Stimulated activated memory B cell treated with anti-CD40 and anti-IgM and Interleukin-4, amounts not matched to agents 10 μg/mL and 1 μg/mL and 100 μg/mL, for 72 hours (primary cell): ENCODE measurements at regions not wholly inside any gene's neighbourhood (a gene's known extent, or its start where the extent isn't known, plus 50 kb on each side); places are given as distances from the start of the nearest gene placed in this dataset.

Source experiments
- ATAC-seq: fragments of 150-1000 bp; cut with Tn5 transposase; 2 replicates; pipeline ENCODE4 v1.10.0; 2021
- H3K27ac Mint-ChIP-seq: one replicate; pipeline ENCODE4 v1.8.0; 2022; ENCODE audit warnings: mild to moderate bottlenecking, mixed read lengths
- H3K27me3 Mint-ChIP-seq: one replicate; pipeline ENCODE4 v1.8.0; 2022; ENCODE audit warnings: mixed read lengths
- H3K36me3 Mint-ChIP-seq: one replicate; pipeline ENCODE4 v1.8.0; 2022; ENCODE audit warnings: mixed read lengths
- H3K4me1 Mint-ChIP-seq: one replicate; pipeline ENCODE4 v1.8.0; 2022; ENCODE audit warnings: mixed read lengths
- H3K4me3 Mint-ChIP-seq: one replicate; pipeline ENCODE4 v1.8.0; 2022; ENCODE audit warnings: mild to moderate bottlenecking, moderate library complexity, mixed read lengths
- H3K9me3 Mint-ChIP-seq: one replicate; pipeline ENCODE4 v1.8.0; 2022; ENCODE audit warnings: mixed read lengths

DNA sequence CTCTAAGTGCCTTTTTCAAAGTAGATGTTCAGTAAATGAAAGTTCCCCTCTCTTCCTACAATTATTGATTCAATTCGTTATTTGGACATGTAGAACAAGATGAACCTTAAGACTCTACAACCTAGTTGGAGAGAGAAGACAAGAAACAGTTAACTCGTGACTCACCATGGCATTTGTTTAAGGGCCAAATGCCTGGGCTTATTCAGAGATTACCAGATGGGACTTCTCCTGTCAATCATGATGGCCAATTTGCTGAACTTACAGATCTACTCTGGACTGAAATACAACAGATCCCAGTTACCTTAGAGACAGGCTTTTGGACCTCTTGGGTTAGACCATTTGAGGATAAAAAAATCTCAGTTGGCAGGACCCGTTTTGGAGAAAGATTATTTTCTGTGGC, 93.5 kb downstream of the C1orf94 start:
- Mint-ChIP-seq H3K27me3 (peaks cover 27% of the 10 kb centered on the region), H3K4me1 (no peaks in the 10 kb centered on the region), H3K36me3 (no peaks in the 10 kb centered on the region), H3K9me3 (peaks cover 2% of the 10 kb centered on the region), H3K27ac (no peak overlapping the region), H3K4me3 (no peak overlapping the region)
- no peak for ATAC-seq

DNA sequence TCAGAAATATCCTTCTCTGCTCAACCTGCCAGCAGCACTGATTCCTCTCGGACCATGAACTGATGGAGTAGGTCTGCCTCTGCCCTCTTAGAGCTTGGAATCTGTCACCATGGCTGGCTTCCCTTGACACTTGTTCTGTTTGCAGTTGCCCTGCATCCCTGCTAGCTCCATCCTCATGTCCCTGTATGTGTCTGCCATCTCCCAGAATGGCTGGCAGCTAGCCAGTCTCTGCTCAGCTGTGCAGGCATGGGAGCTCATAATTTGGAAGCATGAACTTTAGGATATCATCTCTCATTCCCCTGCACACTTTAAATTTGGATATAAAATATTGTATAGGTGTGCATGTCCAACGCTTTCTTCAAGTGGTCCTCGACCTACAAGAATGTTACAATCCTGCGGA, 95.4 kb downstream of the C1orf94 start:
- Mint-ChIP-seq H3K4me1 (no peaks in the 10 kb centered on the region), H3K4me3 (no peak overlapping the region), H3K27me3 (peaks cover 26% of the 10 kb centered on the region), H3K36me3 (no peaks in the 10 kb centered on the region), H3K27ac (no peak overlapping the region), H3K9me3 (peaks cover 2% of the 10 kb centered on the region)
- no peak for ATAC-seq

DNA sequence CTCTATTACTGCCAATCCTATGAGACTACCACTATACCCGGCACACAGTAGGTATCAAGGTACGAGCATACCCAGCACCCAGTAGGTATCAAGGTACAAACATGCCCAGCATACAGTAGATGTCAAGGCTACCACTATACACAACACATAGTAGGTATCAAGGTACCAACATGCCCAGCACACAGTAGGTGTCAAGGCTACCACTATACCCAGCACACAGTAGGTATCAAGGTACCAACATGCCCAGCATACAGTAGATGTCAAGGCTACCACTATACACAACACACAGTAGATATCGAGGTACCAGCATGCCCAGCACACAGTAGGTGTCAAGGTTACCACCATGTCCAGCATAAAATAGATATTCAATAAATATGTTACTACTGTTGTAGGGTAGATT, 98.4 kb downstream of the C1orf94 start:
- Mint-ChIP-seq H3K4me1 (no peaks in the 10 kb centered on the region), H3K27ac (no peak overlapping the region), H3K4me3 (no peak overlapping the region), H3K27me3 (peaks cover 10% of the 10 kb centered on the region), H3K9me3 (no peaks in the 10 kb centered on the region), H3K36me3 (no peaks in the 10 kb centered on the region)
- no peak for ATAC-seq

DNA sequence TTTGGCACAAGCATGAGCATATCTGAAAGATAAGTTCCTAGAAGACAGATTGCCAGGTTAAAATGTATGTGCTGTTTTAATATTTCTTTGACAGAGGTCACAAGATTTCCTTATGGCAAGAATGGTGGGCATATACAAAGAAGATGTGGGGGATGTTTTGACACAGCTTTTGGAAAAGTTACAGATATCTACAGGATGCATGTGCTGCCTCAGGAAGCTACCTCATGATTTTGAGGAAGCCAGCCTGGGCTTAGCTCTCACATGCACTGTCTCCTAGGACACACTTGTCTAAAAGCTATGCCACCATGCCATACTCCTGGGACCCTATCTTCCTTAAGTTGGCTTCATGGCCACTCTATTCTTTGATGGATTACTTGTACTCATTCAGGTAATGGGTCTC, 99.9 kb downstream of the C1orf94 start:
- H3K27ac Mint-ChIP-seq: no peak overlapping the region
- no peaks in the 10 kb centered on the region for H3K36me3 Mint-ChIP-seq
- peaks cover 1% of the 10 kb centered on the region for H3K9me3 Mint-ChIP-seq
- no peak for ATAC-seq
- no peak overlapping the region for H3K4me3 Mint-ChIP-seq
- peaks cover 8% of the 10 kb centered on the region for H3K27me3 Mint-ChIP-seq
- no peaks in the 10 kb centered on the region for H3K4me1 Mint-ChIP-seq

DNA sequence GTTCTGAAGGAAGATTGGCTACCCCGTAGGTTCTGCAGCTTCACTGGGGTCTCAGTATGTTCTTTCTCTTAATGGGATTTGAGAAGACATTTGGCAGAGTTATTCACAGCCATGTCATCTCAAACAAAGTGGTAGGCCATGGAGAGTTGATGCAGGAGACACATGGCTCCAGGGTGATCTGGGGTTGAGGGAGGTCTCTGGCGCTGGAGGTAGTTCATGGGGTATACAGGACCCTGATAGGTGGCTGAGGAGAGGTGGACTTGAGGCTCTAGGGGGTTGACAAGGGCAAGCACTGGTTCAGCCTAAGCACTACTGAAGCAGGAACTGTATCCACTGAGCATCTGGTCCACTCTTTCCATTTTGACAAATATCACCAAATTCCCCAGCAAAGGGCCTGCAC, 100.4 kb downstream of the C1orf94 start:
- Mint-ChIP-seq H3K9me3 (peaks cover 3% of the 10 kb centered on the region), H3K27me3 (peaks cover 3% of the 10 kb centered on the region), H3K27ac (no peak overlapping the region), H3K4me3 (no peak overlapping the region), H3K4me1 (no peaks in the 10 kb centered on the region), H3K36me3 (no peaks in the 10 kb centered on the region)
- no peak for ATAC-seq

DNA sequence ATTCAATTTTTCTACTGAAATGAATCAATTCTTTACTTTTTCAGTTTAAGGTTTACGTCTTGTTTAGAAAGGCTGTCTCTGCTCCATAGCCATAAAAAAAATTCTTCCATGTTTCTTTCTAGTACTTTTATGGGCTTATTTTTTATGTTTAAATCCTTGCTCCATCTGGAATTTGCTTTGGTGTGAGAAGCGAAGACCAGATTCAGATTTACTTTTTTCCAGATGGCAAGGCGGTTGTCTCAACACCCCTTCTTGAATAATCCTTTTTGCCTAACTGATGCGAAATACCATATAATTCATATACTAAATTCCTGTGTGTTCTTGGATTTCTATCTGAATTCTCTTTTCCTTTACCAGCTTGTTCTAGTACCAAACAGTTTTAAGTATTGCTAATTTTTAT, 101.5 kb downstream of the C1orf94 start:
- Mint-ChIP-seq H3K27ac (no peak overlapping the region), H3K4me1 (no peaks in the 10 kb centered on the region), H3K36me3 (no peaks in the 10 kb centered on the region), H3K9me3 (peaks cover 6% of the 10 kb centered on the region), H3K27me3 (no peaks in the 10 kb centered on the region), H3K4me3 (no peak overlapping the region)
- no peak for ATAC-seq

DNA sequence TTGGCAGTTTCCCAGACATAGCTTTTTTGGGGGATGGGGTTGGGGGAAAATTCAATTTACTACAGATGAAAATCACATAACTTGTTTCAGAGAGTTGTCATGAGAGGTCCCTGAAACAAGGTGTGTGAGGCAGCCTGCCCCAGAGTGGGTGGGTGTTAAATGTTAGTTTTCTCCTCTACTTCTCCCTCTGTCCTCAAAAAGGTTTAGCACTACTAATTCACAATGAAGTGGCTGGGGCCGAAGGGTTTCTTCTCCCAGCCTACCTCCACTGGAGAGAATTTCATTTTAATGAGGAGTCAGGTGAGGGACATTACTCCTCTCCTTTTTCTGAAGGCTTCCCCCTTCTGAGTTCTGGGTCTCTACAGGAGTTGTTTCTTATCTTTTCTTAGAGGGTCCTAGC, 103.3 kb downstream of the C1orf94 start:
- peaks cover 6% of the 10 kb centered on the region for H3K9me3 Mint-ChIP-seq
- H3K36me3 Mint-ChIP-seq: no peaks in the 10 kb centered on the region
- ATAC-seq: no peak
- H3K27me3 Mint-ChIP-seq: no peaks in the 10 kb centered on the region
- H3K27ac Mint-ChIP-seq: no peak overlapping the region
- no peak overlapping the region for H3K4me3 Mint-ChIP-seq
- no peaks in the 10 kb centered on the region for H3K4me1 Mint-ChIP-seq

DNA sequence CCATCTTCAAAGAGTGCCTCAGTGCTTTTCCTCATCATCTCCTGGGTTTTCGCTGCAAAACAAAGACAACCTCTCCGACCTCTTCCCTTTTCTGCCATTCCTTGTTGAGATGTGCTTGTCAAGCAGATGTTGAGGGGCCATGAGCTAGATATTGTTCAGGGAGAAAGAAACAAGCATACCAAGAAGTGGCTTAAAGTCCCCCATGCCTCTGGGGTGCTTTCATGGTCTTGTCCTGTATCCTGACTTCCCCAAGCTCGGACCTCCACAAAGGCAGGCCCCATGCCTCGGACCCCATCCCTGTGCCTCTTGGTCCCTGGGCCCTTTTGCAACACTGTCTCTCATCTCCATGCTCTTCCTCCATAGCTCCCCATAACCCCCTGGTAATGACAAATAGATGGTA, 103.8 kb downstream of the C1orf94 start:
- no peak overlapping the region for H3K4me3 Mint-ChIP-seq
- no peak for ATAC-seq
- no peak overlapping the region for H3K27ac Mint-ChIP-seq
- no peaks in the 10 kb centered on the region for H3K36me3 Mint-ChIP-seq
- H3K27me3 Mint-ChIP-seq: no peaks in the 10 kb centered on the region
- peaks cover 6% of the 10 kb centered on the region for H3K9me3 Mint-ChIP-seq
- no peaks in the 10 kb centered on the region for H3K4me1 Mint-ChIP-seq

DNA sequence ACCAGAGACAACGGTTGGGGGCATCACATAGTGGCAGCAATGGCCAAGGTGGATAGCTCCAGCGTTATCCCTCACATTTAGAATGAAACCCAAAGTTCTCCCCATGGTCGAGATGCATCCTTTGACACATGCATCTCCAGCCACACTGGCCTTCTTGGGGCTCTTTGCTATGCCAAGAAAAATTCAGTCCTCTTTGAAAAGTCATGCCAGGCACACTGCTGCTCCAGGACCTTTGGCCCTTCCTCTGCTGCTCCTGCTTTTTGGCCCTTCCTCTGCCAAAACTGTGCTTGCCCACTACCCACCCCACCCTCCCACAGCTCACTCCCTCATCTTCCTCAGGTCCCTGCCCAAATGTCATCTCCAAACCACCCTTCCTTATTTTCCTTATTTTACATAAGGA, 106.4 kb downstream of the C1orf94 start:
- H3K27ac Mint-ChIP-seq: no peak overlapping the region
- ATAC-seq: no peak
- H3K9me3 Mint-ChIP-seq: peaks cover 6% of the 10 kb centered on the region
- no peak overlapping the region for H3K4me3 Mint-ChIP-seq
- no peaks in the 10 kb centered on the region for H3K36me3 Mint-ChIP-seq
- no peaks in the 10 kb centered on the region for H3K27me3 Mint-ChIP-seq
- H3K4me1 Mint-ChIP-seq: no peaks in the 10 kb centered on the region

DNA sequence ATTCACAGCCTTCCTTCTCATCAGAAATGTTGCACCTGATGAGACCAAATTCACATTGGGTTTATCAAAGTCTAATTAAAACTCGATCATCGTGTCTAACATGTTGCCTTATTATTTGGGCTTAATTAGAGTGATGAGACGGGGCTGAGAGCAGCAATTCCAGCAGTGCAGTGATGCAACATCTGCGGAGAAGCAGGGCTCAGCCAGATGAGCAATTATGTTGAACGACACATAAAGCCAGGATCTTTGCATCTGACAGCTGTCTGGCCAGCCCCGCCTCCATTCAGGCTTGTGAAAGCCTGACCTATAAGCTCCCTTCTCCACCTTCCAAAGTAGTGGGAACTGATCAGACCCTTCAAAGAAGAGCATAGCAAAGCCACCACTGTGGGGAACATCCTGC, 109.8 kb downstream of the C1orf94 start:
- ATAC-seq: no peak
- Mint-ChIP-seq H3K27me3 (no peaks in the 10 kb centered on the region), H3K36me3 (no peaks in the 10 kb centered on the region), H3K9me3 (peaks cover 6% of the 10 kb centered on the region), H3K4me1 (no peaks in the 10 kb centered on the region), H3K4me3 (no peak overlapping the region), H3K27ac (no peak overlapping the region)

DNA sequence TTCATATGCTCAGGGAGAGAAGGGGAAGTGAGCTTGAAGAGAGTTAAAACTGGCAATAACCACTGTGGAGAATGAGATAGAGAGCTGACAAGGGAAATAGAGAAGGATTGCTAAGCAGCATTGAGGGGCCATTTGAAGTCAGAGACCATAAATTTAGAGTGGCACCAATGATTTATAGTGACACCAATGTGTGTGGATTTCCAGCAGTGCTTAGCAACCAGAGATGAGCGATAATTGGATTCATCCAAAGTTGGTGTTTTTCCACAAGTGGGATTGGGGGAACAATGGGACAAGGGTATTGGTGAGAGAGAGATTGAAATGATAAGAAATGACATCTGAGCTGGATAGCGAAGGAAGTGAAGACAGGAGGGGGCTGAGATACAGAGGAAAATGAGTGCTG, 114.1 kb downstream of the C1orf94 start:
- no peak overlapping the region for H3K4me3 Mint-ChIP-seq
- no peaks in the 10 kb centered on the region for H3K36me3 Mint-ChIP-seq
- H3K9me3 Mint-ChIP-seq: no peaks in the 10 kb centered on the region
- ATAC-seq: no peak
- H3K27me3 Mint-ChIP-seq: no peaks in the 10 kb centered on the region
- no peaks in the 10 kb centered on the region for H3K4me1 Mint-ChIP-seq
- H3K27ac Mint-ChIP-seq: no peak overlapping the region

DNA sequence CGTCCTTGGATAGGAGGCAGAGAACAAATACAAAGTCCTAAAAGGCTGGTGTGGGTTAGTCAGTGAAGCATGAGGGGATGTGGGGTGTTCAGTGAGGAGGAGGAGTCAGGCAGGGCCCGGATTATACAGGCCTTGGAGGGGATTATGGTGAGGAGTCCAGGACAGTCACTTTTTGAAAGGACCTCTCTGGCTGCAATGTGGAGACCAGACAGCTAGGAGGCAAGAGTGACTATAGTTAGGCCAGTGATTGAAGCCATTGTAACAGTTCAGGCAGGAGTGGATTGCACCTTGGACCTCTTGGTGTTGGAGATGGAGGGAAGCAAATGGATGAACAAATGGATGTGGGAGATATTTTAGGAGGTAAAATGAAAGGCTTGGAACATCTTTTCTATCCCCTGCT, 115.8 kb downstream of the C1orf94 start:
- no peaks in the 10 kb centered on the region for H3K36me3 Mint-ChIP-seq
- ATAC-seq: no peak
- no peak overlapping the region for H3K27ac Mint-ChIP-seq
- no peaks in the 10 kb centered on the region for H3K9me3 Mint-ChIP-seq
- H3K27me3 Mint-ChIP-seq: no peaks in the 10 kb centered on the region
- H3K4me1 Mint-ChIP-seq: no peaks in the 10 kb centered on the region
- H3K4me3 Mint-ChIP-seq: no peak overlapping the region

DNA sequence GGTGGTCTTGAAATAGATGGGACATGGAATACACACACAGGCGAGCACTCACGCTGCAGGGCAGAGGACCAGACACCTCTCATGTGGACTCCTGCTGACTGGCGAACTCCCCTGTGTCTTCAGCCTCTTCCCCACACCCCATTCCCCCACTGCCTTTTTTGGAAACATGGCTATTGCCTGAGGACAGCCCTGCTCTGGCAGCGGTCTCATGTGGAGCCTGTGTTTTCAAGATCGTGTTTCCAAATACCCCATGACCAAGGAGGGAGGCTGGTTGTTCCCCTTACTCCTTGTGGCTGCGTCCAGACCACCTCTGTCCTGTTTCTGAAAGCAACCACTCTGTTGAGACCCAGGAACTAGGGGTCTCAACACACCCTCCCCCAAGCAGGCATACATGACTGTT, 119.4 kb downstream of the C1orf94 start:
- no peak for ATAC-seq
- H3K27me3 Mint-ChIP-seq: no peaks in the 10 kb centered on the region
- H3K36me3 Mint-ChIP-seq: no peaks in the 10 kb centered on the region
- no peak overlapping the region for H3K4me3 Mint-ChIP-seq
- no peak overlapping the region for H3K27ac Mint-ChIP-seq
- no peaks in the 10 kb centered on the region for H3K9me3 Mint-ChIP-seq
- H3K4me1 Mint-ChIP-seq: no peaks in the 10 kb centered on the region

DNA sequence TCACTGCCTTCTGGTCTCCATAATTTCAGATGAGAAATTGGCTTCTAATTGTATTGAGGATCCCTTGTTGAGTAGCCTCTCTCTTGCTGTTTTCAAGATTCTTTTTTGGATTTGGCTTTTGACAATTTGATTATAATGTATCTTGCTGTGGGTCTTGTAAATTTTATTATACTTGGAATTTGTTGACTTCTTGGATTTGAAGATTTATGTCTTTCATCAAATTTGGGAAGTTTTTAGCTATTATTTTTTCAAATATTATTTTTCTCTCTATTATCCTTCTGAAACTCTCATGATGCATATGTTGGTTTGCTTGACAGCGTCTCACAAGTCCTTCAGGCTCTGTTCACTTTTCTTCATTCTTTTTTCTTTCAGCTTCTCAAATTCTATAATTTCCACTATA, 126.1 kb downstream of the C1orf94 start:
- H3K4me3 Mint-ChIP-seq: no peak overlapping the region
- no peaks in the 10 kb centered on the region for H3K4me1 Mint-ChIP-seq
- no peaks in the 10 kb centered on the region for H3K36me3 Mint-ChIP-seq
- peaks cover 10% of the 10 kb centered on the region for H3K9me3 Mint-ChIP-seq
- no peak for ATAC-seq
- H3K27ac Mint-ChIP-seq: no peak overlapping the region
- H3K27me3 Mint-ChIP-seq: peaks cover 24% of the 10 kb centered on the region

DNA sequence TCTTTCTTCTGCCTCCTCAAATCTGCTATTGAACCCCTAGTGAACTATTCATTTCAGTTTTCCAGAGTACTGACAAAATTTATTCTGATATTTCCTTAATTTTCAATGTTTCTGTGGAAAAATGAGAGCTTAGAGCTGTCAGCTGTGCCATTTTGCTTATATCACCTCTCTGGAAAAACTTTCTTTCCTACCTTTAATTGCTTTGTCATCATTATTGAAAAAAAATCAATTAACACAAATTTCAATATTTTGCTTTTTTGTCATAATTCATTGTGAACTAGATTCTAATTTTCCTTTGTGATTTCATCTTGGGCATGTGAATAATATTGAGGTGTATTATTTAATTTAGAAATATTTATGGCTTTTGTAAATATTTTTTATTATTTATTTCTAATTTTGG, 126.5 kb downstream of the C1orf94 start:
- peaks cover 10% of the 10 kb centered on the region for H3K9me3 Mint-ChIP-seq

DNA sequence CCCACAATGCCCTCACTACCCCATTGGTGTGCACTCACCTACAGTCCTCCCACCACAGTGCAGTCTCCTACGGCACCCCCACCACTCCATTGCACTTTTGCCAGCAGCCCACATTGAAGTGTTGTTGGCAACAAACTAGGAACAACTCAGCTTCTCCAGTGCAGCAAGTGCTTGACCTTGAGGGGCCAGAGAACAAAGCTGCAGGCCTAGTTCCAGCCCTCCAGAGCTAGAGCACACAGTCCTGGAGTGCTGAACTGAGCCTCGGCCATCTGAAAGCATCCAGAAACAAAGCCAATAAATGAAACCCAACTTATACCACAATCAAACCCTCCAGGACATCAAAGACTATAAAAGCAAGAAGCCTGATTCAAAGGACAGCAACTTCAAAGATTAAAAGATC, 129.9 kb downstream of the C1orf94 start:
- H3K27ac Mint-ChIP-seq: no peak overlapping the region
- H3K36me3 Mint-ChIP-seq: no peaks in the 10 kb centered on the region
- H3K4me1 Mint-ChIP-seq: no peaks in the 10 kb centered on the region

More for the DNA sequence above, 126.5 kb downstream of the C1orf94 start:
- no peak overlapping the region for H3K4me3 Mint-ChIP-seq
- H3K4me1 Mint-ChIP-seq: no peaks in the 10 kb centered on the region
- H3K36me3 Mint-ChIP-seq: no peaks in the 10 kb centered on the region
- no peak overlapping the region for H3K27ac Mint-ChIP-seq
- ATAC-seq: no peak
- H3K27me3 Mint-ChIP-seq: peaks cover 28% of the 10 kb centered on the region

DNA sequence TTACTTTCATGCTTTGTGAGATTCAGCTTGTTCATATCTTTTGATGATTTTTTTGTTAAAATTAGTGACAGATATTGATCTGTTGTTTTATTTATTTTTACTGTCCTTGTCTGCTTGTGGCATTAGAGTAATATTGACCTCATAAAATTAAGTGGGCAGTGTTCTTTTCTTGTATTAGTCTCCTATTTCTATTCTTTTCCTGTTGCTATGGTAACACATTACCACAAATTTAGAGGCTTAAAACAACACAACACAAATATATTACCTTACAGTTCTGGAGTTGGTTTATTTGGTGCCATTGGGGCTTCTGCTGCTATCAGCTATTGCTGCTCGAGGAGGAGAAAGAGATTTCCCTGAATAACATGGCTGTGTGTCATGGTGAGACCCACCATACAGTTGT, 135.7 kb downstream of the C1orf94 start:
- Mint-ChIP-seq H3K4me3 (no peak overlapping the region), H3K36me3 (no peaks in the 10 kb centered on the region), H3K4me1 (no peaks in the 10 kb centered on the region), H3K9me3 (peaks cover 22% of the 10 kb centered on the region), H3K27ac (no peak overlapping the region), H3K27me3 (peaks cover 16% of the 10 kb centered on the region)
- no peak for ATAC-seq

More for the DNA sequence above, 129.9 kb downstream of the C1orf94 start:
- no peak for ATAC-seq
- peaks cover 37% of the 10 kb centered on the region for H3K27me3 Mint-ChIP-seq
- H3K4me3 Mint-ChIP-seq: no peak overlapping the region
- peaks cover 23% of the 10 kb centered on the region for H3K9me3 Mint-ChIP-seq
